Nephron progenitor cell (in vitro differentiated cells): ENCODE measurements at regions not wholly inside any gene's neighbourhood (a gene's known extent, or its start where the extent isn't known, plus 50 kb on each side); places are given as distances from the start of the nearest gene placed in this dataset.

ENCODE experiments used
- DNase-seq: peaks from one replicate; pipeline ENCODE4 v3.0.0; 2021
- H3K27ac Mint-ChIP-seq: 2 replicates; pipeline ENCODE4 v1.8.0; 2021; ENCODE audit warnings: mild to moderate bottlenecking, moderate library complexity, mixed read lengths
- H3K27me3 Mint-ChIP-seq: 2 replicates; pipeline ENCODE4 v1.8.0; 2021; ENCODE audit warnings: mild to moderate bottlenecking, low read depth, mixed read lengths; ENCODE audit not compliant: poor library complexity
- H3K36me3 Mint-ChIP-seq: 2 replicates; pipeline ENCODE4 v1.8.0; 2021; ENCODE audit warnings: low read depth, mixed read lengths
- H3K4me1 Mint-ChIP-seq: 2 replicates; pipeline ENCODE4 v1.8.0; 2021; ENCODE audit warnings: mixed read lengths
- H3K4me3 Mint-ChIP-seq: 2 replicates; pipeline ENCODE4 v1.8.0; 2021; ENCODE audit warnings: mild to moderate bottlenecking, moderate library complexity, mixed read lengths
- H3K9me3 Mint-ChIP-seq: 2 replicates; pipeline ENCODE4 v1.8.0; 2021; ENCODE audit warnings: mild to moderate bottlenecking, moderate library complexity, mixed read lengths
- TF ChIP-seq, protein P1 (sequence below): fragments of 200-600 bp; sonication (generic); IDR thresholded peaks from 2 replicates; pipeline ENCODE4 v1.5.0; 2021; ENCODE audit warnings: antibody characterized with exemption

DNA sequence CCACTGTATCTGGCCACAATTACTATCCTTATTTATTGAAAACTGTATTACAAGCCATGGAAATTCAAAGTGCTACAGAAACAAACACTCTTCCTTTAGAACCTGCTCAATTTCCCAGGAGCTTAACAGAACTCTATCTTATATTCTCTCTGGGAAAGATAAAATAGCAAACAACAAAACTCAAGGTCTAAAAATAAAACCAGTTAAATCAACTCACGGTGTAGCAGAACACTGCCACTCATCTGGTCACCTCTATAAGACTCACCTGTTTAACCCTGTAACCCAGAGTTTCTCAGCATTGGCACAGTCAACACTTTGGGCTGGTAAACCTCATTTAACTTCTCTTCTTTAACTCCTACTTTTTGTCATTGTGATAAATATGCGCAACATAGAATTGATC lies 348.9 kb downstream of the DCHS2 start:
- no peaks in the 10 kb centered on the region for H3K36me3 Mint-ChIP-seq
- H3K27ac Mint-ChIP-seq: no peak overlapping the region
- peaks cover 3% of the 10 kb centered on the region for H3K27me3 Mint-ChIP-seq
- TF ChIP-seq, protein P1, sequence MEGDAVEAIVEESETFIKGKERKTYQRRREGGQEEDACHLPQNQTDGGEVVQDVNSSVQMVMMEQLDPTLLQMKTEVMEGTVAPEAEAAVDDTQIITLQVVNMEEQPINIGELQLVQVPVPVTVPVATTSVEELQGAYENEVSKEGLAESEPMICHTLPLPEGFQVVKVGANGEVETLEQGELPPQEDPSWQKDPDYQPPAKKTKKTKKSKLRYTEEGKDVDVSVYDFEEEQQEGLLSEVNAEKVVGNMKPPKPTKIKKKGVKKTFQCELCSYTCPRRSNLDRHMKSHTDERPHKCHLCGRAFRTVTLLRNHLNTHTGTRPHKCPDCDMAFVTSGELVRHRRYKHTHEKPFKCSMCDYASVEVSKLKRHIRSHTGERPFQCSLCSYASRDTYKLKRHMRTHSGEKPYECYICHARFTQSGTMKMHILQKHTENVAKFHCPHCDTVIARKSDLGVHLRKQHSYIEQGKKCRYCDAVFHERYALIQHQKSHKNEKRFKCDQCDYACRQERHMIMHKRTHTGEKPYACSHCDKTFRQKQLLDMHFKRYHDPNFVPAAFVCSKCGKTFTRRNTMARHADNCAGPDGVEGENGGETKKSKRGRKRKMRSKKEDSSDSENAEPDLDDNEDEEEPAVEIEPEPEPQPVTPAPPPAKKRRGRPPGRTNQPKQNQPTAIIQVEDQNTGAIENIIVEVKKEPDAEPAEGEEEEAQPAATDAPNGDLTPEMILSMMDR: no peak
- no peak for DNase-seq
- no peak overlapping the region for H3K4me3 Mint-ChIP-seq
- no peaks in the 10 kb centered on the region for H3K4me1 Mint-ChIP-seq
- H3K9me3 Mint-ChIP-seq: no peaks in the 10 kb centered on the region

GRCh38 chr4:154140869-154141268 lies 350.7 kb downstream of the DCHS2 start:
- Mint-ChIP-seq H3K36me3 (no peaks in the 10 kb centered on the region), H3K4me1 (no peaks in the 10 kb centered on the region), H3K27ac (no peak overlapping the region), H3K9me3 (no peaks in the 10 kb centered on the region), H3K4me3 (no peak overlapping the region), H3K27me3 (peaks cover 3% of the 10 kb centered on the region)
- TF ChIP-seq, protein P1: no peak
- no peak for DNase-seq

- Mint-ChIP-seq H3K4me1 (no peaks in the 10 kb centered on the region), H3K27me3 (peaks cover 3% of the 10 kb centered on the region), H3K36me3 (no peaks in the 10 kb centered on the region), H3K4me3 (no peak overlapping the region), H3K9me3 (no peaks in the 10 kb centered on the region), H3K27ac (no peak overlapping the region)
- DNase-seq: no peak
- TF ChIP-seq, protein P1: no peak
These were observed 348.5 kb upstream of the SFRP2 start for GRCh38 chr4:154137320-154137905.

DNA sequence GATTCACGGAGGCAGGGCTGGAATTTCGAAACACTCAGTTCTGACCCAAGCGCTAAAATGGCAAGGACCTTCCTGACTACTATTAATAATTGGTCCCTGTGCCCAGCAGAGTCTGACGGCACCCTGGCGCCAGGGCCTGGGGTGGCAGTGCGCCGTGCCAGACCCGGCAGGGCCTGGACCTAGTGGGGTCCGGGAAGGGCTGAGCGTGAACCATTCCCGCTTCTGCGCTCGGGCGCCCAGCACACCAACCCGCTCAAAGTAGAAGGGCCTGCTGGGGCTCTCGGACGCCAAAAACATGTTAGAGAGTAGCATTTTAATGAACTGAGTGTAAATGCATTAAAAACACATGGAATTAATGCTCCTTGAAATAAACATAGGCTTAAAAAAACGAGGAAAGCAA lies 346.7 kb upstream of the SFRP2 start:
- Mint-ChIP-seq H3K27me3 (peaks cover 3% of the 10 kb centered on the region), H3K4me3 (no peak overlapping the region), H3K27ac (no peak overlapping the region), H3K9me3 (no peaks in the 10 kb centered on the region), H3K4me1 (no peaks in the 10 kb centered on the region), H3K36me3 (no peaks in the 10 kb centered on the region)
- TF ChIP-seq, protein P1: no peak
- DNase-seq: no peak

DNA sequence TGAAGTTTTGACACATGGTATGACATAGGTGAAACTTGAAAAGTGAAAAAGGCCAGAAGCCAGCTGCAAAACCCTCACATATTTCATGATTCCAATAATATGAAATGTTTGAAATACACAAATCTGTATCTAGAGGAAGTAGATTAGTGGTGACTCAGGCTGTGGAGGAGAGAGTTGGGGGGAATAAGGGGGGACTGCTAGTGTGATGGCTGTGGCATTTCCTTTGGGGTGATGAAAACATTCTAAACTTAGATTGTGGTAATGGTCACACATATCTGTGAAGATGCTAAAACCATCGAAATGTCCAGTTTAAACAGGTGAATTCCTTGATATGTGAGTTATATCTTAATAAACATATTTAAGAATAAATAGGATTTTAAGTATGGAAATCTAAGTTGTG lies 343.5 kb upstream of the SFRP2 start:
- Mint-ChIP-seq H3K27me3 (peaks cover 13% of the 10 kb centered on the region), H3K36me3 (no peaks in the 10 kb centered on the region), H3K27ac (no peak overlapping the region), H3K4me1 (no peaks in the 10 kb centered on the region), H3K4me3 (no peak overlapping the region), H3K9me3 (peaks cover 5% of the 10 kb centered on the region)
- DNase-seq: no peak
- TF ChIP-seq, protein P1: no peak

DNA sequence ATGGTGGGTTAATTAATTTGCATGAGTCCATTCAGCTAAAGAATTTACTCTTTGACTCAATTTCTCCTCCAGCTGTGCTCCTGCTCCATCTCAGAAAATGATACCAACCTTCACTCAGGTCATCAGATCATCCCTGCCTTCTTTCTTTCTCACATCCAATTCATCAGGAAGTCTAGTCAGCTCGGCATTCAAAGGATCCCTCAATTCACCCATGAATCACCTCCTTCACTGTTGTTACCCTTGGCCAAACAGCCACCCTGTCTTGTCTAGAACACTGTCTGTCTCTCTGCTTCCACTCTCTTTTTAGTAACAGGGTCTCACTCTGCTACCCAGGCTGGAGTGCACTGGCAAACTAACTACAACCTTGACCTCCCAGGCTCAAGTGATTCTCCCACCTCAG lies 337.4 kb upstream of the SFRP2 start:
- H3K27ac Mint-ChIP-seq: no peak overlapping the region
- peaks cover 10% of the 10 kb centered on the region for H3K9me3 Mint-ChIP-seq
- TF ChIP-seq, protein P1: no peak

More for the DNA sequence above, 337.4 kb upstream of the SFRP2 start:
- Mint-ChIP-seq H3K4me1 (no peaks in the 10 kb centered on the region), H3K4me3 (no peak overlapping the region), H3K36me3 (no peaks in the 10 kb centered on the region), H3K27me3 (peaks cover 21% of the 10 kb centered on the region)
- no peak for DNase-seq
